K562 (cell line): ENCODE measurements at regions not wholly inside any gene's neighbourhood (a gene's known extent, or its start where the extent isn't known, plus 50 kb on each side); places are given as distances from the start of the nearest gene placed in this dataset.

Experiments
- ATAC-seq: fragments of 200-7000 bp; cut with Tn5 transposase; 3 replicates; pipeline ENCODE4 v1.9.1; 2020; ENCODE audit warnings: moderate library complexity
- BruUV-seq: library from RNA; stranded (reverse); fragments of 400-500 nt; replicated peaks from 2 replicates; lab custom pipeline; 2021; lab: Mats Ljungman, UMichigan
- CTCF ChIA-PET: fragments of 300-600 bp; formaldehyde crosslinking; extraction: SDS; loops from one replicate; lab custom pipeline; 2021; ENCODE audit warnings: low intra/inter-chr PET ratio; lab: Yijun Ruan, JAX
- POLR2A ChIA-PET: fragments of 300-600, 350-650 bp; sonication (Branson Sonifier 250); formaldehyde crosslinking; extraction: SDS; loops from one replicate; lab custom pipeline; 2021; ENCODE audit warnings: antibody characterized with exemption, inconsistent platforms; lab: Yijun Ruan, JAX
- DNase-seq, 4 experiments: peaks; one replicate each; pipeline versions ENCODE4 v3.0.0 to v3.0.0-alpha.2; 2011 to 2018; ENCODE audit warnings: low spot score in 3 of 4, mixed read lengths in 3 of 4; ENCODE audit errors: extremely low read depth in 1 of 4
- FAIRE-seq: peaks from 2 replicates; lab custom pipeline; 2011; peaks lifted over from hg19 to GRCh38; lab: Jason Lieb, UNC
- H2AFZ ChIP-seq: 2 replicates; pipeline ENCODE4 v1.6.0; 2011; ENCODE audit warnings: low read depth, low read length, control low read depth, inconsistent platforms
- H3K27ac ChIP-seq: fragments of 200-600 bp; 3 replicates; pipeline ENCODE4 v1.8.0; 2011; ENCODE audit warnings: low read depth, mild to moderate bottlenecking, control low read depth, inconsistent platforms, low read length, moderate library complexity, mixed read lengths; ENCODE audit errors: extremely low read depth
- H3K27me3 ChIP-seq, 2 experiments: fragments of 300-600 bp in 1 of 2; 2 replicates in 1 of 2; 3 replicates in 1 of 2; pipeline versions ENCODE4 v1.6.0 to v1.8.0; 2011; ENCODE audit warnings: inconsistent platforms in 2 of 2, low read length in 2 of 2, mild to moderate bottlenecking in 1 of 2, mixed read lengths in 1 of 2, moderate library complexity in 1 of 2; ENCODE audit not compliant: control insufficient read depth in 2 of 2, insufficient read depth in 2 of 2
- H3K36me3 ChIP-seq: fragments of 300-600 bp; 3 replicates; pipeline ENCODE4 v1.8.0; 2011; ENCODE audit warnings: mild to moderate bottlenecking, low read length, inconsistent platforms; ENCODE audit not compliant: control insufficient read depth, insufficient read depth
- H3K4me1 ChIP-seq, 2 experiments: fragments of 200-600 bp in 1 of 2; replicated peaks in 1 of 2; 2 replicates in 1 of 2; 3 replicates in 1 of 2; pipeline versions ENCODE4 v1.5.1 to v1.8.0; 2011; ENCODE audit warnings: inconsistent platforms in 2 of 2, low read length in 2 of 2, mild to moderate bottlenecking in 1 of 2, mixed read lengths in 1 of 2, moderate library complexity in 1 of 2; ENCODE audit not compliant: control insufficient read depth in 2 of 2, insufficient read depth in 2 of 2
- H3K4me2 ChIP-seq: 2 replicates; pipeline ENCODE4 v1.6.1; 2011; ENCODE audit warnings: low read length, control low read depth, inconsistent platforms, mixed read lengths; ENCODE audit not compliant: insufficient read depth
- H3K4me3 ChIP-seq: fragments of 200-600 bp; sonication (generic), shearing (Covaris generic); 2 replicates; pipeline ENCODE4 v1.5.1; 2016; ENCODE audit warnings: control low read depth, inconsistent platforms
- H3K79me2 ChIP-seq: fragments of 200-600 bp; 3 replicates; pipeline ENCODE4 v1.8.0; 2011; ENCODE audit warnings: low read length, inconsistent platforms; ENCODE audit not compliant: control insufficient read depth, insufficient read depth
- H3K9ac ChIP-seq, 2 experiments: 2 replicates each; pipeline versions ENCODE4 v1.6.0 to v1.6.1; 2011; ENCODE audit warnings: low read depth in 2 of 2, low read length in 2 of 2, control low read depth in 1 of 2, inconsistent platforms in 1 of 2, mild to moderate bottlenecking in 1 of 2, mixed read lengths in 1 of 2; ENCODE audit not compliant: insufficient read depth in 1 of 2
- H3K9me1 ChIP-seq: one replicate; pipeline ENCODE4 v1.6.0; 2011; ENCODE audit warnings: inconsistent platforms, mild to moderate bottlenecking, low read length, moderate library complexity; ENCODE audit not compliant: control insufficient read depth, insufficient read depth
- H3K9me3 ChIP-seq: replicated peaks from 2 replicates; pipeline ENCODE4 v1.5.1; 2011; ENCODE audit warnings: low read depth, low read length, inconsistent platforms; ENCODE audit not compliant: control insufficient read depth, insufficient read depth
- H4K20me1 ChIP-seq: replicated peaks from 2 replicates; pipeline ENCODE4 v1.6.1; 2011; ENCODE audit warnings: low read length, inconsistent platforms, mixed read lengths; ENCODE audit not compliant: control insufficient read depth, insufficient read depth
- COPS2 ChIP-seq: fragments of 450-650 bp; conservative IDR thresholded peaks from 2 replicates; pipeline ENCODE4 v1.6.1; 2016; ENCODE audit warnings: mild to moderate bottlenecking, moderate library complexity
- ESRRB ChIP-seq: fragments of 250-450 bp; sonication (Bioruptor Pico); IDR thresholded peaks from 2 replicates; pipeline ENCODE4 v1.5.0; 2020; ENCODE audit warnings: mild to moderate bottlenecking, moderate library complexity, borderline replicate concordance
- HDAC8 ChIP-seq: fragments of 450-650 bp; IDR thresholded peaks from 2 replicates; pipeline ENCODE4 v1.6.1; 2016; ENCODE audit warnings: mild to moderate bottlenecking, missing genetic modification characterization, moderate library complexity, missing compliant biosample characterization
- KDM5B ChIP-seq: fragments of 200-600 bp; sonication (generic); IDR thresholded peaks from 2 replicates; pipeline ENCODE4 v1.6.1; 2012; ENCODE audit warnings: low read depth, mild to moderate bottlenecking, moderate library complexity, low read length, control low read depth, inconsistent platforms; ENCODE audit not compliant: insufficient replicate concordance
- PHB2 ChIP-seq: fragments of 450-650 bp; IDR thresholded peaks from 2 replicates; pipeline ENCODE4 v1.6.1; 2017; ENCODE audit warnings: low read depth
- PHTF2 ChIP-seq: fragments of 250-450 bp; sonication (Bioruptor Pico); IDR thresholded peaks from 2 replicates; pipeline ENCODE4 v1.5.0; 2021; ENCODE audit warnings: mild to moderate bottlenecking
- SRSF9 ChIP-seq: fragments of 200-400 bp; formaldehyde crosslinking; IDR thresholded peaks from 2 replicates; pipeline ENCODE4 v1.6.1; 2017; ENCODE audit warnings: low read depth, low read length, borderline replicate concordance
- YY1 ChIP-seq, 3 experiments: IDR thresholded peaks; 2 replicates each; pipeline ENCODE4 v1.6.1; 2011; ENCODE audit warnings: low read length in 2 of 3, mild to moderate bottlenecking in 2 of 3, moderate library complexity in 2 of 3, borderline replicate concordance in 1 of 3, control low read depth in 1 of 3, low read depth in 1 of 3; ENCODE audit not compliant: insufficient read depth in 3 of 3, insufficient replicate concordance in 2 of 3, control insufficient read depth in 1 of 3, insufficient read length in 1 of 3; ENCODE audit errors: extremely low read depth in 1 of 3
- WGBS: fragments of 100-300 bp; shearing (Covaris generic); methylation state at CpG from one replicate; pipeline ENCODE4 v1.1.6; 2016; ENCODE audit warnings: low coverage, mixed read lengths; ENCODE audit not compliant: insufficient coverage; ENCODE audit errors: missing lambda C conversion rate; 5-methylcytosine and 5-hydroxymethylcytosine counted together
- in situ Hi-C: fragments of 300-500 bp; cut with MboI; formaldehyde crosslinking; loops from 4 replicates; pipeline ENCODE4 v1.15.0; 2018; ENCODE audit warnings: inconsistent platforms, mixed read lengths
- intact Hi-C: fragments of 100-400 bp; cut with micrococcal nuclease; formaldehyde crosslinking; loops from 2 replicates; pipeline ENCODE4 v1.14.2; 2022
- TF ChIP-seq, protein P1 (sequence below): IDR thresholded peaks from 2 replicates; pipeline ENCODE4 v1.6.1; 2016; ENCODE audit warnings: missing genetic modification characterization, missing compliant biosample characterization

DNA sequence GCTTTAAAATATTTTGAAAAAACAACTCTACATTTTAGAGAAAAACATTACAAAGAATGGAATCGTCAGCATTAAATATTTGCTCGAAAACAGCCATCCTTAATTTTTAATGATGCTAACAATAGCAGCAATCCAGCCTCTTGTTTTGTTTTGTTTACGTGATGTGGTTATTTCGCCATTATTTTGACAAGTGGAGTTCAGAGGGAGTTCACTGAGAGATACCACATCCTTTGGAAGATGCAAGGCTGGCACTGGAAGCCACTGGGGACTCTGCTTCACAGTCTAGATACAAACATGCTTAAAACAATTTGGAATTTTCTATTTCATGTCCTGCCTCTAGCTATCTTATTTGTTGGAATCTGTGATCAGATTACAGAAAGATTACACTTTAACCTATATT lies 556.3 kb downstream of the PCDH17 start:
- intact Hi-C loops, result no loop called here
- Histone ChIP-seq H3K27ac (no peak overlapping the region), H3K9ac (no peak overlapping the region), H4K20me1 (no peaks in the 10 kb centered on the region), H3K9me1 (no peaks in the 10 kb centered on the region), H3K79me2 (no peaks in the 10 kb centered on the region), H3K4me2 (no peak overlapping the region), H3K4me1 (no peaks in the 10 kb centered on the region), H3K9me3 (no peaks in the 10 kb centered on the region), H2AFZ (no peak overlapping the region), H3K27me3 (no peaks in the 10 kb centered on the region), H3K4me3 (no peak overlapping the region), H3K36me3 (no peaks in the 10 kb centered on the region)
- 3% methylated on average over 2 of the region's 4 CpGs for WGBS
- in situ Hi-C loops, result no loop called here
- ATAC-seq (no peak), DNase-seq (no peak), FAIRE-seq (no peak)
- ChIA-PET CTCF (no interaction called here), POLR2A (no interaction called here)
- no TSS peak for BruUV-seq
- no peak for TF ChIP-seq ESRRB (CRISPR knock-in tag)
- TF ChIP-seq PHTF2 (CRISPR knock-in tag), result no peak

DNA sequence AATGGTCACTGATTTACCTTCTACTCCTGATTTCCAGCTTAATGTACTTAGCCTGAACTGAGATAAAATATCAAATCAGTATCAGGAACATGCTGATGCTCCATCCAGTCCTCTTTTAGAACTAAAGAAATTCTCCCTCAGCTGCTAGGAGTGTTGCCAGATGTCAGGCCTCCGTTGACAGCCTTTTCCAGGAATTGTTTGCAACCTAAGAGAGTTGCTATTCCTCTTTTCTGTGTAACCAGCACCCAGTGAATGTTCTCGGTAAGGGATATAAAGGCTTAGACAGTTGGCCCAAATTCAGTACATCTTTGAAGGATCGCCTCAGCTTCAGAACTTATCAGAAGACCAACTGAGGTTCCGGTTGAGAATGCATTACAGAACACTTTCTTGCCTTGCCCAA lies 559.0 kb downstream of the PCDH17 start:
- WGBS, result 6% methylated on average over 3 of the region's 4 CpGs
- Histone ChIP-seq H3K4me1 (no peaks in the 10 kb centered on the region), H3K9me1 (no peaks in the 10 kb centered on the region), H3K27ac (no peak overlapping the region), H3K79me2 (no peaks in the 10 kb centered on the region), H3K9me3 (no peaks in the 10 kb centered on the region), H4K20me1 (no peaks in the 10 kb centered on the region), H3K9ac (no peak overlapping the region), H3K4me2 (no peak overlapping the region), H2AFZ (no peak overlapping the region), H3K27me3 (no peaks in the 10 kb centered on the region), H3K36me3 (no peaks in the 10 kb centered on the region), H3K4me3 (no peak overlapping the region)
- DNase-seq (no peak), ATAC-seq (no peak), FAIRE-seq (no peak)
- BruUV-seq, result no TSS peak
- in situ Hi-C loops, result no loop called here
- CTCF ChIA-PET, result no interaction called here
- POLR2A ChIA-PET, result no interaction called here
- intact Hi-C loops, result no loop called here
- TF ChIP-seq, protein P1, sequence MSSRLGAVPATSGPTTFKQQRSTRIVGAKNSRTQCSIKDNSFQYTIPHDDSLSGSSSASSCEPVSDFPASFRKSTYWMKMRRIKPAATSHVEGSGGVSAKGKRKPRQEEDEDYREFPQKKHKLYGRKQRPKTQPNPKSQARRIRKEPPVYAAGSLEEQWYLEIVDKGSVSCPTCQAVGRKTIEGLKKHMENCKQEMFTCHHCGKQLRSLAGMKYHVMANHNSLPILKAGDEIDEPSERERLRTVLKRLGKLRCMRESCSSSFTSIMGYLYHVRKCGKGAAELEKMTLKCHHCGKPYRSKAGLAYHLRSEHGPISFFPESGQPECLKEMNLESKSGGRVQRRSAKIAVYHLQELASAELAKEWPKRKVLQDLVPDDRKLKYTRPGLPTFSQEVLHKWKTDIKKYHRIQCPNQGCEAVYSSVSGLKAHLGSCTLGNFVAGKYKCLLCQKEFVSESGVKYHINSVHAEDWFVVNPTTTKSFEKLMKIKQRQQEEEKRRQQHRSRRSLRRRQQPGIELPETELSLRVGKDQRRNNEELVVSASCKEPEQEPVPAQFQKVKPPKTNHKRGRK (tag), result no peak
- TF ChIP-seq KDM5B (no peak), HDAC8 (tag) (no peak), PHB2 (no peak), COPS2 (no peak), SRSF9 (no peak), YY1 (IDR thresholded peaks at IDR 0.05; ENCODE audit: borderline replicate concordance in 1 of 3, control insufficient read depth in 1 of 3, extremely low read depth in 1 of 3, insufficient read depth in 3 of 3, insufficient read length in 1 of 3, insufficient replicate concordance in 2 of 3, low read depth in 1 of 3, low read length in 2 of 3) (no peak)
